ENCODE measurements at regions not wholly inside any gene's neighbourhood (a gene's known extent, or its start where the extent isn't known, plus 50 kb on each side); places are given as distances from the start of the nearest gene placed in this dataset.

GRCh38 chr14:71665157-71665556, 267.1 kb upstream of the RGS6 start:
- no peak for TF ChIP-seq CTCF (IDR thresholded peaks at IDR 0.05)
- TF ChIP-seq POLR2AphosphoS5 (IDR thresholded peaks at IDR 0.05): no peak

All from transverse colon (tissue), 4 donors.